ENCODE measurements at regions not wholly inside any gene's neighbourhood (a gene's known extent, or its start where the extent isn't known, plus 50 kb on each side); places are given as distances from the start of the nearest gene placed in this dataset.

DNA sequence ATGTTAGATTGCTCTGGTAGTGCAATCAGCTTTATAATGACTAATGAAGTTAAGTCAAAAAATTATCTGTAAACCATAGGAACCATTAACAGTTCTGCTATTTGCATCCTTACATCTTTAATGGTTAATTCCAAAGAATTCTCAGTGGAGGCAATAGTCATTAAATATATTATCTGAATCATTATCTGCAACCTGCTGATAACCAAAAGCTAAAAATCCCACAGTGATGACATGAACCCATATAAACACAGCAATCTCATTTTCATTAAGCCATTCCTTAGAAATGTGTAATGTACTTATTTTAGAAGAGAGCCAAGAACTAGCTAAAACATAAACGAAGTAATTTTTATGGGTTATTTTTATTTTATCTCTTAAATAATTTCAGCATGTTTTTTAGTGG is 60.2 kb downstream of the MAGEB16 start:
- no peaks in the 10 kb centered on the region for H3K4me1 ChIP-seq (ENCODE audit: control extremely low read depth in 1 of 4, control insufficient read depth in 4 of 4, insufficient read depth in 4 of 4, low read length in 3 of 4)
- DNase-seq: no peak
- no CpG with 5 or more reads among the region's 1 CpG for WGBS (ENCODE audit: insufficient coverage)
- ChIA-PET POLR2A (no interaction called here), CTCF (no interaction called here)
- H3K4me3 ChIP-seq (ENCODE audit: control insufficient read depth in 1 of 7, extremely low read depth in 1 of 7, insufficient read depth in 4 of 7, low read depth in 2 of 7, low read length in 6 of 7): no peak overlapping the region
- no peak overlapping the region for H3K27ac ChIP-seq (ENCODE audit: insufficient read depth in 1 of 2, low read depth in 1 of 2, low read length in 2 of 2, poor library complexity in 1 of 2, severe bottlenecking in 2 of 2)
- no peaks in the 10 kb centered on the region for H3K27me3 ChIP-seq (replicated peaks in 2 of 5; ENCODE audit: control insufficient read depth in 4 of 5, insufficient read depth in 5 of 5, low read length in 4 of 5)
- H3K9me3 ChIP-seq (ENCODE audit: control extremely low read depth in 1 of 5, control insufficient read depth in 4 of 5, insufficient read depth in 2 of 5, low read depth in 1 of 5, low read length in 4 of 5): no peaks in the 10 kb centered on the region
- H3K36me3 ChIP-seq (ENCODE audit: control insufficient read depth in 4 of 4, insufficient read depth in 4 of 4, low read length in 3 of 4): no peaks in the 10 kb centered on the region

DNA sequence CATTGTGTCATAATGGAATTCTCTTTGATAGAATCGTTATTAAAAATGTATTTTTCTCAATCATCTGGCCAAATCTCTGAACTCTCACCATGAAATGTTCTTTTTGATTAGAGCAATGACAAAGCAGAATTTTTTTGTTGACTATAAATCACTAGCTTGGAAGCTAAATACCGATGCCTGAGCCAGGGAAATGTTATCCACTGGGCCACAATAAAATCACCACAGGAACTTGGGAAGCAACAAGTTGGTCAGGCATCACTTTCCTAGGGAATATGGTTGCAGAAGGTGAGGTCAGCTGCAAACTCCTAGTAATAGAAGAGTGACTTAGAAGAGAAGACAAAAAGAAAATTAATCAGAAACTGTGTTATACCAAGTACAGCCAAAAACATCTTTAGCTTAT is 60.6 kb upstream of the CFAP47 start:
- no peaks in the 10 kb centered on the region for H3K9me3 ChIP-seq (ENCODE audit: control extremely low read depth in 1 of 5, control insufficient read depth in 4 of 5, insufficient read depth in 2 of 5, low read depth in 1 of 5, low read length in 4 of 5)
- no peaks in the 10 kb centered on the region for H3K36me3 ChIP-seq (ENCODE audit: control insufficient read depth in 4 of 4, insufficient read depth in 4 of 4, low read length in 3 of 4)
- H3K27me3 ChIP-seq (replicated peaks in 2 of 5; ENCODE audit: control insufficient read depth in 4 of 5, insufficient read depth in 5 of 5, low read length in 4 of 5): no peaks in the 10 kb centered on the region
- no peak overlapping the region for H3K4me3 ChIP-seq (ENCODE audit: control insufficient read depth in 1 of 7, extremely low read depth in 1 of 7, insufficient read depth in 4 of 7, low read depth in 2 of 7, low read length in 6 of 7)
- ChIA-PET POLR2A (no interaction called here), CTCF (interaction anchor here (0.7 kb wide), 1 partner anchor 25 kb away, joined by 3 read pairs; no protein-coding TSS in a partner anchor)
- 20% methylated on average over 1 of the region's 2 CpGs for WGBS (ENCODE audit: insufficient coverage)
- DNase-seq: no peak
- H3K27ac ChIP-seq (ENCODE audit: insufficient read depth in 1 of 2, low read depth in 1 of 2, low read length in 2 of 2, poor library complexity in 1 of 2, severe bottlenecking in 2 of 2): no peak overlapping the region
- H3K4me1 ChIP-seq (ENCODE audit: control extremely low read depth in 1 of 4, control insufficient read depth in 4 of 4, insufficient read depth in 4 of 4, low read length in 3 of 4): no peaks in the 10 kb centered on the region

DNA sequence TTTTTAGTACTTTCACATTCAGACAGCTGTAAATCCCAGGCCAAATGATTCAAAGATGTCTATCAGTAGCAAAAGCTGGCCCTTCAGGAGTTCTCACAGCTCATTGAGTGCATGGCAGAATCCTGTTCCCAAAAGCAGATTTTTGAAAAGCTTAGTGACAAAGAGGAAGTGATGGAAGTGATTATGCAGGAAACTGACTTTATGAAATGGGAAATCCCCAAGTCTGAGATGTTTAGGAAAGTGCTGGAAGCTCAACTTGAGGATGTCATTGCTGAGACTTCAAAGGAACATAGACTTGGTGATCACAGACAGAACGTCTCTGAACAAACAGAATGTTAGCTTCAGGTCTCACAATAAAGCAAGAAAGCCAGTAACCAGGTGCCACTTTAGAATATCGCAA is 51.0 kb upstream of the CFAP47 start:
- no peak overlapping the region for H3K4me3 ChIP-seq (ENCODE audit: control insufficient read depth in 1 of 7, extremely low read depth in 1 of 7, insufficient read depth in 4 of 7, low read depth in 2 of 7, low read length in 6 of 7)
- CTCF ChIA-PET: no interaction called here
- H3K27ac ChIP-seq (ENCODE audit: insufficient read depth in 1 of 2, low read depth in 1 of 2, low read length in 2 of 2, poor library complexity in 1 of 2, severe bottlenecking in 2 of 2): no peak overlapping the region
- peaks cover 0 to 2% (median 0%) of the 10 kb centered on the region in 5 experiments for H3K9me3 ChIP-seq (ENCODE audit: control extremely low read depth in 1 of 5, control insufficient read depth in 4 of 5, insufficient read depth in 2 of 5, low read depth in 1 of 5, low read length in 4 of 5)
- WGBS (ENCODE audit: insufficient coverage): no CpG with 5 or more reads among the region's 2 CpGs
- peaks cover 0 to 6% (median 0%) of the 10 kb centered on the region in 4 experiments for H3K4me1 ChIP-seq (ENCODE audit: control extremely low read depth in 1 of 4, control insufficient read depth in 4 of 4, insufficient read depth in 4 of 4, low read length in 3 of 4)
- H3K36me3 ChIP-seq (ENCODE audit: control insufficient read depth in 4 of 4, insufficient read depth in 4 of 4, low read length in 3 of 4): no peaks in the 10 kb centered on the region
- POLR2A ChIA-PET: no interaction called here
- DNase-seq: peak; percentile 14 to 62 (median 51)
- no peaks in the 10 kb centered on the region for H3K27me3 ChIP-seq (replicated peaks in 2 of 5; ENCODE audit: control insufficient read depth in 4 of 5, insufficient read depth in 5 of 5, low read length in 4 of 5)
